VCaP (cell line): ENCODE measurements at regions not wholly inside any gene's neighbourhood (a gene's known extent, or its start where the extent isn't known, plus 50 kb on each side); places are given as distances from the start of the nearest gene placed in this dataset.

Experiments
- H3K27ac ChIP-seq: fragments of 450-650 bp; 2 replicates; pipeline ENCODE4 v1.5.1; 2017
- TF ChIP-seq, protein P1 (sequence below): fragments of 450-650 bp; conservative IDR thresholded peaks from 2 replicates; pipeline ENCODE4 v1.5.1; 2017; ENCODE audit warnings: mild to moderate bottlenecking, moderate library complexity

DNA sequence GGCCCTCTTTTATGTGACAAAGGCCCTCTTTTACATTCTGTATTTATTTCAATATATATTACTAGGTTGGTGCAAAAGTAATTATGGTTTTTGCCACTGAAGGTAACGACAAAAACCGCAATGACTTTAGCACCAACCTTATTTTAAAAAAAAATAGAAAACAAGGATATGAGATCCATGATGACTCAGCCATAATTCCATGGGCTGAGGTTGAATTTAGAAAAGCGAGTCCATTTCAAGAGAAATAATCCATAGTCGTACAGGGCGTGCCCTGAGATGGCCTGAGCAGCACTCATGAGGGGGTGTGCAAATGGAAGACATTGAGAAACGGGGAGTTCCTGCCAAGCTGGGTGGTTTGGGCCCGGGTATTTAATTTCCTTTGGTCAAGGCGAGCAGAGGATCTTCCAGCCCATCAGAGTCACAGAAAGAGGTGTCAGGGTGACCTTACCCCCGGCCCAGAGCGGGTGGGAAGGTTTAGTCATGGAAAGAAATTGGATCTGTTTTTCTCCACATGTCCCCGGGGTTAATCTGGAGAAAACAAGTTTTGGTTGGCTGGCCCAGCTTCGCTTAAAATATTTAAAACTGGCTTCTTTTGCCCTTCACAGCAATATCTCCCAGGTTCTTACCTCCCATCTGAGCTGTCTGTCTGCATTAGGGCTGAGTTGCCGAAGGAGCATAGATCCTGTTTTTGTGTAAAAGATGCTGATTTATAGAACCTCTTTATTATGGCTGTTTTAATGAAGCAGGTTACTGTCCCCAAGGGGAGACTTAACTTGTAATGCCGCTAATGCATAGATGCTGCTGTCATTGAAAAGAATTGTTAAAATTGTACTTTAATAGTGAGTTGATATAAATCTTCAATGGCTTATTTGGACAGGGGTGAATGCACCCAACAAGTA is 255.6 kb downstream of the PREX1 start:
- TF ChIP-seq, protein P1, sequence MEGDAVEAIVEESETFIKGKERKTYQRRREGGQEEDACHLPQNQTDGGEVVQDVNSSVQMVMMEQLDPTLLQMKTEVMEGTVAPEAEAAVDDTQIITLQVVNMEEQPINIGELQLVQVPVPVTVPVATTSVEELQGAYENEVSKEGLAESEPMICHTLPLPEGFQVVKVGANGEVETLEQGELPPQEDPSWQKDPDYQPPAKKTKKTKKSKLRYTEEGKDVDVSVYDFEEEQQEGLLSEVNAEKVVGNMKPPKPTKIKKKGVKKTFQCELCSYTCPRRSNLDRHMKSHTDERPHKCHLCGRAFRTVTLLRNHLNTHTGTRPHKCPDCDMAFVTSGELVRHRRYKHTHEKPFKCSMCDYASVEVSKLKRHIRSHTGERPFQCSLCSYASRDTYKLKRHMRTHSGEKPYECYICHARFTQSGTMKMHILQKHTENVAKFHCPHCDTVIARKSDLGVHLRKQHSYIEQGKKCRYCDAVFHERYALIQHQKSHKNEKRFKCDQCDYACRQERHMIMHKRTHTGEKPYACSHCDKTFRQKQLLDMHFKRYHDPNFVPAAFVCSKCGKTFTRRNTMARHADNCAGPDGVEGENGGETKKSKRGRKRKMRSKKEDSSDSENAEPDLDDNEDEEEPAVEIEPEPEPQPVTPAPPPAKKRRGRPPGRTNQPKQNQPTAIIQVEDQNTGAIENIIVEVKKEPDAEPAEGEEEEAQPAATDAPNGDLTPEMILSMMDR: no peak
- H3K27ac ChIP-seq: no peak overlapping the region

DNA sequence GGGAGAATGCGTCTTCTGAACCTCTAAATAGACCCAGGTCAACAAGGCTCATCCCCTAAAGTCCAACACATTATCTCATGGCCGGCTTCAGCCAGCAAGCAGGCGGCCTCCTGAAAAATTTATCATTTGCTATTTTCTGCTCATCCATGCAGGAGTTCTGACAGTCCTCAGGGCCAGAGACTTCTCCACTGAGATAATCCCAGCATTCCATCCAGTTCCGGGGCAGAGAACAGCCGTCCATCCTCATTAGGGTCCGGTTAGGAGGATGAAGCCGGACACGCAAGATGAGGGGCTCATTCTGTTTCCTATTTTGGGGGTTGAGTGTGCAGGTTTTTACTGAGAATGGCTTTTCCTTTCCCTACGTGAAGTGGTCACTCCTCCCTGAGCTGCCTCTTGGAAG is 258.1 kb downstream of the PREX1 start:
- TF ChIP-seq, protein P1: no peak
- H3K27ac ChIP-seq: no peak overlapping the region

DNA sequence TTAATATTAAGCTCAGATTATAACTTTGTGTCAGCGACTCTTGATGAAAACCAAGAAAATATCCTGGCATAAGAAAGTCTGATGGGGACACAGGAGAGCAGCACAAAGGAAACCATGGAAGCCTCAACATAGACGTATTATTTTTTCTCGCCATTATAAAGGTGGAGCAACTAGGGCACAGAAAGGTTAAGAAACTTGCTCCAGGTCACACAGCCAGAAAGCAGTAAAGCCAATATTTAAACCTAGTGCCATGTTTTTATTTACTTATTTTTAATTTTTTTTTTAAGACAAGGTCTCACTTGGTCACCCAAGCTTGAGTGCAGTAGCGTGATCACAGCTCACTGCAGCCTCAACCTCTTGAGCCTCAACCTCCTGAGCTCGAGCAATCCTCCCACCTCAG is 259.3 kb downstream of the PREX1 start:
- TF ChIP-seq, protein P1: no peak

DNA sequence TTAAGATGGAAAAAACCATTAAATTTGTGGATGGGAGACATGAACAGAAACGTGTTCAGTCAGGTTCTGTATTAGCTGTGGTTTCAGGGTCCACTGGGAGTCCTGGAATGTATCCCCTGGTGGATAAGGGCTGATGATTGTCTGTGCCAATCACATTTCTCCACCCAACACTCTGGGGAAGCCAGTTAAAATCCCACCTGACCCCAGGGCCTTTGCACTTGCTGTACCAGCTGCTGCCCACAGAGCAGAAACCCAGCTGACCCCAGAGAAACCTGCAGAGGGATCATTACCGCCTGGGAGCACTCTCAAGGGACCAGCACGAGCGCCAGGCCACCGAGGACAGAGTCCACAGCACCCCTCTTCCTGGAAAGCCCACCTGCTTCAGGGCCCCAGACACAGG is 260.7 kb downstream of the PREX1 start:
- TF ChIP-seq, protein P1: no peak
- no peak overlapping the region for H3K27ac ChIP-seq

More for the DNA sequence above, 259.3 kb downstream of the PREX1 start:
- no peak overlapping the region for H3K27ac ChIP-seq

DNA sequence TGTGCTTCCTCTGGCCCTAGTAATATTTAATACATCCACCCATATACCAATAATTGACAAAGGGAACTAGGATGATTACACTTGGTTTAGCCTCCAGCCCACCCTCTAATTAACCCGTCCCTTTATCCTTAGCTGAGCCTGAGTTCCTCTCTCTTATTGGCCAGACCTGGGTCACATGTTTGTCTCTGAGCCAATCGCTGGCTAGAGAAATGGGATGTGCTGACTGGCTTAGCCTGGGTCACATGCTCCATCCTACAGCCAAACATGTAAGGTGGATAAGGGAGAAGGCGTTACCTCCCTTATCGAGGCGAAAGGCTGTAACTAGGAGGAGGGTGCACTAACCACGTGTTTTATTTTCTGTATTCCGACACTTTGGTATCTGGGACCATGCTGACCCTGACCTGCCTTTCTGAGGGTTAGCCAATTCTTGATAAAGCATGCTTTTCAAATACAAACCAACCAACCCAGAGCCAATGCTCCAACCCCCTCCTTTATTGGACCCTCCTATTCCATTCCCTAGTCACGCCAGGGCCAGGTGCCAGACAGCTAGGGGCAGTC is 262.7 kb downstream of the PREX1 start:
- TF ChIP-seq, protein P1: no peak
- H3K27ac ChIP-seq: no peak overlapping the region

DNA sequence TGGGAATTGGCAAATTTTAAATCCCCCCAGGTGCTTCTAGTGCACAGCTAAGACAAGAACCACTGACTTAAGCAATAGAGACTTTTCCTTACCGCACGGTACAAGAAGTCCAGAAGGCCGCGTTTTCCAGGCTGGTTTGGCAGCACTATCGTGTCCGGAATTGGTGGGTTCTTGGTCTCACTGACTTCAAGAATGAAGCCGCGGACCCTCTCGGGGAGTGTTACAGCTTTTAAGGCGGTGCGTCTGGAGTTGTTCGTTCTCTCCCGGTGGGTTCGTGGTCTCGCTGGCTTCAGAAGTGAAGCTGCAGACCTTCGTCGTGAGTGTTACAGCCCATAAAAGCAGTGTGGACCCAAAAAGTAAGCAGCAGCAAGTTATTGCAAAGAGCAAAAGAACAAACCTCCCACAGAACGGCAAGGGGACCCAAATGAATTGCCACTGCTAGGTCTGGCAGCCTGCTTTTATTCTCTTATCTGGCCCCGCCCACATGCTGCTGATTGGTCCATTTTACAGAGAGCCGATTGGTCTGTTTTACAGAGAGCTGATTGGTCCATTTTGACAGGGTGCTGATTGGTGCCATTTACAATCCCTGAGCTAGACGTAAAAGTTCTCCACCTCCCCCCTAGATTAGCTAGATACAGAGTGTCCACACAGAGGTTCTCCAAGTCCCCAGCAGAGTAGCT is 264.5 kb downstream of the PREX1 start:
- no peak overlapping the region for H3K27ac ChIP-seq
- TF ChIP-seq, protein P1: no peak

DNA sequence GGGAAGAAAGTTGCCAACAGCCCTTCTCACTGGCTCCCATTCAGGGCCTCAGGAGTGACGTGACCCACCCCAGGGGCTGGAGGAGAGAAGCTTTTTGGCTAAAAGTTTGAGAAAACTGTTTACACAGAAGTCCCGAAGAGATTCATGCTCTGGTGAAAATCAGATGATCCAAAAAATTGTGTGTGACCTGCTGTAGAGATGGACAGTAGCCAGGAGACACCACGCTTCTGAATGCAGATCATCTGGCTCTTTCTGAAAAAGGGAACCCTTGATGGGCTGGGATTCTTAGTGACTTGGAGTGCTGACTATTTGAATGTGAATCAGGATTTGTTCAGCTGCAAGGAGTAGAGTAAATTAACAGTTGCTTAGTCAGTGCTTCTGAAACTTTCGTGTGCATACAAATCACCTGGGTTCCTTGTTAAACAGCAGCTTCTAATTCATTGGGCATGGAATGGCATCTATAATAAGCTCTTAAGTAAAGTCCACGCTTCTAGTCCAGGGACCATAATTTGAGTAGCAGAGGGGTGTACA is 265.1 kb downstream of the PREX1 start:
- TF ChIP-seq, protein P1: no peak
- no peak overlapping the region for H3K27ac ChIP-seq
